ENCODE measurements at regions not wholly inside any gene's neighbourhood (a gene's known extent, or its start where the extent isn't known, plus 50 kb on each side); places are given as distances from the start of the nearest gene placed in this dataset.

GRCh38 chr2:22124003-22124402 is 1000.2 kb downstream of the TDRD15 start:
- ATAC-seq = no peak
- 87% methylated on average over 4 of the region's 4 CpGs for WGBS (ENCODE audit: insufficient coverage)
- peaks cover 22 to 36% of the 10 kb centered on the region in 2 donors for H3K9me3 Mint-ChIP-seq

GRCh38 chr2:22126106-22126505 is 1002.3 kb downstream of the TDRD15 start:
- H3K27ac Mint-ChIP-seq = no peak overlapping the region
- H3K27me3 Mint-ChIP-seq (ENCODE audit: low read depth in 2 of 2) = no peaks in the 10 kb centered on the region
- intact Hi-C loops (cut with micrococcal nuclease) = no loop called here
- Histone ChIP-seq H3K4me3 (ENCODE audit: low read length) (no peak overlapping the region), H3K27ac (ENCODE audit: low read length) (no peak overlapping the region), H3K4me1 (ENCODE audit: control insufficient read depth, insufficient read depth, low read length) (no peaks in the 10 kb centered on the region), H3K27me3 (ENCODE audit: control insufficient read depth, insufficient read depth, low read length) (no peaks in the 10 kb centered on the region), H3K36me3 (ENCODE audit: control insufficient read depth, insufficient read depth, low read length) (no peaks in the 10 kb centered on the region), H3K9me3 (ENCODE audit: control insufficient read depth, insufficient read depth, low read length) (peaks cover 14% of the 10 kb centered on the region)
- peaks cover 22 to 36% of the 10 kb centered on the region in 2 donors for H3K9me3 Mint-ChIP-seq
- 88% methylated on average over 5 of the region's 5 CpGs for WGBS (ENCODE audit: insufficient coverage)
- DNase-seq (no peak), ATAC-seq (no peak)
- no peak overlapping the region for H3K4me3 Mint-ChIP-seq
- TF ChIP-seq CTCF (IDR thresholded peaks at IDR 0.05) = no peak
- peaks cover 8% of the 10 kb centered on the region for H3K36me3 Mint-ChIP-seq
- H3K4me1 Mint-ChIP-seq = no peaks in the 10 kb centered on the region

More at GRCh38 chr2:22124003-22124402, 1000.2 kb downstream of the TDRD15 start:
- no peak overlapping the region for H3K4me3 ChIP-seq (ENCODE audit: low read length)
- no peaks in the 10 kb centered on the region for H3K27me3 ChIP-seq (ENCODE audit: control insufficient read depth, insufficient read depth, low read length)
- no peaks in the 10 kb centered on the region for H3K4me1 ChIP-seq (ENCODE audit: control insufficient read depth, insufficient read depth, low read length)
- Mint-ChIP-seq H3K27ac (no peak overlapping the region), H3K36me3 (peaks cover 8% of the 10 kb centered on the region), H3K4me3 (no peak overlapping the region), H3K4me1 (no peaks in the 10 kb centered on the region), H3K27me3 (ENCODE audit: low read depth in 2 of 2) (no peaks in the 10 kb centered on the region)
- H3K36me3 ChIP-seq (ENCODE audit: control insufficient read depth, insufficient read depth, low read length) = no peaks in the 10 kb centered on the region
- intact Hi-C loops (cut with micrococcal nuclease) = no loop called here
- peaks cover 14% of the 10 kb centered on the region for H3K9me3 ChIP-seq (ENCODE audit: control insufficient read depth, insufficient read depth, low read length)
- DNase-seq = no peak
- H3K27ac ChIP-seq (ENCODE audit: low read length) = no peak overlapping the region
- no peak for TF ChIP-seq CTCF (IDR thresholded peaks at IDR 0.05)

- H3K27me3 Mint-ChIP-seq (ENCODE audit: low read depth in 2 of 2) = no peaks in the 10 kb centered on the region
- DNase-seq (no peak), ATAC-seq (no peak)
- no peak overlapping the region for H3K4me3 ChIP-seq (ENCODE audit: low read length)
- H3K27ac ChIP-seq (ENCODE audit: low read length) = no peak overlapping the region
- H3K36me3 ChIP-seq (ENCODE audit: control insufficient read depth, insufficient read depth, low read length) = no peaks in the 10 kb centered on the region
- no peaks in the 10 kb centered on the region for H3K27me3 ChIP-seq (ENCODE audit: control insufficient read depth, insufficient read depth, low read length)
- no peaks in the 10 kb centered on the region for H3K4me1 ChIP-seq (ENCODE audit: control insufficient read depth, insufficient read depth, low read length)
- H3K27ac Mint-ChIP-seq = no peak overlapping the region
- no peaks in the 10 kb centered on the region for H3K4me1 Mint-ChIP-seq
- H3K9me3 ChIP-seq (ENCODE audit: control insufficient read depth, insufficient read depth, low read length) = peaks cover 14% of the 10 kb centered on the region
- intact Hi-C loops (cut with micrococcal nuclease) = no loop called here
- H3K4me3 Mint-ChIP-seq = no peak overlapping the region
- H3K9me3 Mint-ChIP-seq = peaks cover 21 to 35% of the 10 kb centered on the region in 2 donors
- peaks cover 8% of the 10 kb centered on the region for H3K36me3 Mint-ChIP-seq
- no peak for TF ChIP-seq CTCF (IDR thresholded peaks at IDR 0.05)
Observed at GRCh38 chr2:22126978-22127377, 1003.2 kb downstream of the TDRD15 start.

GRCh38 chr2:22134421-22134820 is 1010.7 kb downstream of the TDRD15 start:
- TF ChIP-seq CTCF (IDR thresholded peaks at IDR 0.05) = no peak
- no peaks in the 10 kb centered on the region for H3K4me1 ChIP-seq (ENCODE audit: control insufficient read depth, insufficient read depth, low read length)
- H3K4me3 Mint-ChIP-seq = no peak overlapping the region
- H3K4me1 Mint-ChIP-seq = no peaks in the 10 kb centered on the region
- H3K27ac Mint-ChIP-seq = no peak overlapping the region
- intact Hi-C loops (cut with micrococcal nuclease) = no loop called here
- 29% methylated on average over 1 of the region's 4 CpGs for WGBS (ENCODE audit: insufficient coverage)
- ATAC-seq (no peak), DNase-seq (no peak)
- H3K36me3 ChIP-seq (ENCODE audit: control insufficient read depth, insufficient read depth, low read length) = no peaks in the 10 kb centered on the region
- H3K9me3 Mint-ChIP-seq = peaks cover 13 to 20% of the 10 kb centered on the region in 2 donors
- no peaks in the 10 kb centered on the region for H3K27me3 Mint-ChIP-seq (ENCODE audit: low read depth in 2 of 2)
- H3K27me3 ChIP-seq (ENCODE audit: control insufficient read depth, insufficient read depth, low read length) = no peaks in the 10 kb centered on the region
- H3K36me3 Mint-ChIP-seq = peaks cover 16% of the 10 kb centered on the region
- no peaks in the 10 kb centered on the region for H3K9me3 ChIP-seq (ENCODE audit: control insufficient read depth, insufficient read depth, low read length)
- no peak overlapping the region for H3K27ac ChIP-seq (ENCODE audit: low read length)
- no peak overlapping the region for H3K4me3 ChIP-seq (ENCODE audit: low read length)
